ENCODE measurements at regions not wholly inside any gene's neighbourhood (a gene's known extent, or its start where the extent isn't known, plus 50 kb on each side); places are given as distances from the start of the nearest gene placed in this dataset.

DNA sequence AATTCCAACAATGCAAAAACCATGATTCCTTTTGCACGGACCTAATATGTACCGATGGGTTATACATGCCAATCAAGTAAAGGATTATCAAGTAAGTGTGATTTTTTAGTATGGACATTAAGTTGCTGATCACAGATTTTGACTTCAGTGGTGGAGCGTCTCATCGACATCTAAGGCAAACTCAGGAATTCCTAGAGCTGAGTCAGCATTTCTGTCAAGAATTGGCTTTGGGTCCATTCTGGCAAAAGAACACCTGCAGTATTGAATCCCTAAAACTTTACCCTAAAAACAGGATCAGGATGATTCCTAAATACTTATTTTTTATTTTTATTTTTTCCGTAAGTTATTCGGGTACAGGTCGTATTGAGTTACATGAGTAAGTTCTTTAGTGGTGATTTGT is 83.6 kb downstream of the HPGD start:
- DNase-seq, result no peak
- no peak for ATAC-seq

DNA sequence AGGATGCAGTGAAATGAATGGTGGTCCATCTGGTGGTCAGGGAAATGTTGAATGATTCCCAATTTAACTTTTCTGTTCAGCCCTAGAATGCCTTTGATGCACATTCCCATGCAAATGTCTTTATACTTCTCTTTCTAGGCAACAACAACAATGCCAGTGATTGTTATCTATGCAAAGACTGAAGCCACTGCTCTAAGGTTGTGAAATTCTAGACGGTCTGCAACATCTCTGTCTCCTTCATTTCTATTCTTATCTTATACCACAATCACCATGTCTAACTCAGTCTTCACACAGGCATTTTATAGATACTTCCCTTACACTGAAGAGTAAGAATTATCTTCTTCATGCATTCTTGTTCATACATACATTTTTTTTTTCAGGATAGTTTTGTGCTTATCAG is 84.5 kb downstream of the HPGD start:
- DNase-seq, result no peak

DNA sequence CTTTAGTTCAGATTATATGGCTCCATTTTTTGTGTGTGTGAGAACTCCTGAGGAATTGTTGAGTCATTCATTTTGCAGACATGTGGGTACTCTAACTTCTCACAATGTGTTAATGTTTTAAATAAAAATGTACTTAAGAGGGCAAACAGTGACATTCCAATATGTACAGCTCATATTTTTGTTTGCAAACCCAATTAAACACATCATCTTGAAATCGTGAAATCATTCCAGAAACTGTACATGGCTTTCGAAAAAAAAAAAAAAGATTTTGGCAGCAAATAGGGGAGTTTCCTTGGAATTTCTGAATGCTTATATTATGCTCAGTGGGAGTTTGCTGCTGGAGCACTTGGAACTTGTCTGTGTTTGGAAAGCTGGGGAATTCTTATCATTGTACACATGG is 85.0 kb downstream of the HPGD start:
- ATAC-seq, result no peak
- no peak for DNase-seq

More for the DNA sequence above, 84.5 kb downstream of the HPGD start:
- no peak for ATAC-seq

DNA sequence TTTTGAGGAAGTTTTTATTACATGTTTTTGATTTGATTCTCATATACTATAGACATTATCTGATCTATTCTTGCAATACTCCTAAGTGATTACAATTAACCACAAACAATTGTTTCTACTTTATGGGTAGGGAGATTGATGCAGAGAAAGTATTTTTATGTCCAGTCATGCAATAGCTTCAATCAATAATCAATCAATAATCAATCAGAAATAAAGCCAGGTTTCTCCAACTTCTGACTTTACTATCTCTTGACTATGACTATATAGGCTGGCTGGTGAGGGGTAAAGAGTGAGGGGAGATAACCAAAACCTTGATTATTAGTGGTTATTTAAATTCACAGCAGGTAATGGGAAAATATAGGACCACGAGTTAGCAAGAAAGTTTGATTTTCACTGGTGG is 85.9 kb downstream of the HPGD start:
- DNase-seq (no peak), ATAC-seq (no peak)

DNA sequence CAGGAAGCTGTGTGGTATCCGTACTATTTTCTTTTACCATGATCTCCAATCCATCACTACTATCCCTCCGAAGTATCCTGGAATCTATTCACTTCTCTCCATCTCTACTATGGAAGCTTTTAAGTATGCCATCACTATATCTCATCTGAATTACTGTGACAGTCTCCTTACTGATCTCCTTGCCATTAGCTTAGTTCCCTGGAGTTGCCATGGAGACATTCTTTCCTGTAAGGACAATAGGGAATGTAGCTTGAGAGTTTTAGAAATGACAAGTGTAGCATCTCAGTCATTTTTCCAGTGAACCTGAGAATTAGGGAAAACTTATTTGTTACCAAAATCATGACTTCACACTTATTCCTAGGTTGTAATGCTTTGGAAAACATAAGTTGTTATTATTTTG is 86.3 kb downstream of the HPGD start:
- DNase-seq (no peak), ATAC-seq (no peak)

DNA sequence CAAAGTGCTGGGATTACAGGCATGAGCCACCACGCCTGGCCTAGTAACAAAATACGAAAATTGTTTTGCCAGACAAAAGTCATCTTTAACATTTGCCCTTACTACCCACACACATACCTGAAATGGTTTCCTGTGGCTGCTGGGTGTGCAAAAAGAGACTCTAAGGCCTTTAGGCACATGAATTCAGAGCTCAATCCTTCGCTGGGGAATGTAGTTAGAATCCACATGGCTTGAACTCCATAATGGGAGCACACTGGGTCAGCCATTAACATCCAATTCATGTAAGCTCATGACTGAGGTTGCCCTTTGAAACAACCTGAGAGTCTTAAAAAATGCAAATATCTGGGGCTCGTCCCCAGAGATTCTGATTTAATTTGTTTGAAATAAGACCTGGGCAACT is 87.8 kb downstream of the HPGD start:
- DNase-seq, result no peak

DNA sequence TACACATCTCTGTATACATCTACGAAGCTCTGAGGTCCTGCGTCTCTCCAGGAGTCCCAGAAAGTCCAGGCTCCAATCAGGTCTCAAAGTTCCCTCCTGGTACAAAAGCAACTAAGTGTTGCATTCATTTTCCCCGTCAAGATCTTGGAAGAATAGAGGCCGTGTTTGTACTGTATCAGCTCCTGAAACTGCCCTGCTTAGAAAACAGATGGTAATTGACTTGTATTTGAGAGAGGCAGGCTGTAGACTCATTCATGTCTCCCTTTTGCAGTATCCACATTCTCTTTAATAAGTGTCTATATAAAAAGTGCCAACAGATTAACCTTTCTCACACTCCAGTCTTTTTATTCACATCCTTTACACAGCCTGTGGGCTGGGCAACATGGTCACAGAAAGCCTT is 91.7 kb downstream of the HPGD start:
- ATAC-seq, result no peak
- DNase-seq, result no peak

More for the DNA sequence above, 87.8 kb downstream of the HPGD start:
- no peak for ATAC-seq

DNA sequence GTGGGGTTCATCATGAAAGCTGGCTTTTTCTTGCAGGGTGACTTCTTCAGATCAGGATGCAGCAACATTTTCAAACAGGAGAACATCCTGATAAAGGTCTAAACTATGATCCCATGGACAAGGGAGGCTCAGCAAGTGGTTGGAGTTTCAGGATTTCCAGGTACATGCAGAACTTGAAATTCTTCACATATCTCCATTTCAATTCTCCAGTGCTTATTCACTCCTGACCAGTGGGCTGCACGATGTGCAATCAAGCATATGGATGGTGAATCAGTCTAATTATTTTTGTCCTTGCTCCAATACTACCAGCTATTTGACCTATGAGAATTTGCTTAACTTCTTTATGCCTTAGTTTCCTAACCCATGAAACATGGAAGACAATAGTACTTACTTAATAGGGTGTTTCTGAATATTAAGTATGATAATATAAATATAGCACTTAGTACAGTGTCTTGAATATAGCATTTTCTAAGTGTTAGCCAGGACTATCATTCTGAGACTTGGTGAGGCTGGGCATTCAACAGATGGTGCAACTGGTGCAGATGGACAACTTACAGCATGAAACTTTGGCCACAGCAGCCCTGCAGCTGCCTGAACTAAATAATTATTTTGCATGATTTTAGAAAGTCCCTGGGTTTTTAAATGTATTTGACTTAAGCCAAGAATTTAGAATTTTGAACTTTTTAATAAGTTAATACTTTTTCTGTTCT is 92.4 kb downstream of the HPGD start:
- ATAC-seq (no peak), DNase-seq (no peak)

DNA sequence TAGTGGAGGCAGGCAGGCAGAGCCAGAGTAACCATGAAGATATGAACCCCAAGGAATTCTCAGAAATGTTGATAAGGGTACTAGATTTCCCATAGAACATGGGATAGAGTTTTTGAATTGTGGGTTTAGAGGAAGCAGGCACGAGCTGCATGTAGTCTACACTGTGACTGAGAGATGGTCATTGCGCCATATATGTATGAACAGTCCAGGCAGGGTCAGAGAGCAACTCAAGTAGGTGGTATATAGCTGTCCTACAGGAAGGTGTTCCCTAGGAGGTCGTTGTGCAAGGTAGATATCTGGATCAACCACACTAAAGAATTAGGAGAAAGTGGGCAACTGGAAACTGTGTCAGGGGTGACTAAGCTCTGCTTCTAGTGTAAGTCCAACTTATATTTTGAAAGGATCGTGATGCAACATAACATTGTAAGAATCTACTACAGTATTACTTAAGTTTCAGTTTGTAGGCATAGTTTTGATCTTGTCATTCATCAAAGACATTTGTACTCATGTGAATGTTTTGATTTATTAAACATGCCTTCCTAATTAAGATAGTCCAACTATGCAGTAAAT is 94.6 kb downstream of the HPGD start:
- DNase-seq, result no peak
- no peak for ATAC-seq

DNA sequence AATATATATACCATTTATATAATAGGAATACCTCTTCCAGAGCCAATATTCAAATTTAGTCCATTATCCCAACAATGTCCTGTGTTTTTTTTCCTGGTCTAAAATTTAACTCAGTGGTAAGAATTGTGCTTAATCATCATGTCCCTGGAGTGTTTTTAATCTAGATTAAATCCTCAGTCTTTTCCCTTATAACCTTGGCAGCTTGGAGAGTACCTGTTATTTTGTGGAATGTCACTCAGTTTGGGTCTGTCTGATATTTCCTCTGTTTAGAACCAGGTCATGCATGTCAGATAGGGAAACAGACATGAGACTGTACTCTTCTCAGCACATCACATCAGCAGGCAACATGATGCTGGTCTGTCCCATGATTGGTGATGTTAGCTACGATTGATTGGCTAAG is 96.6 kb downstream of the HPGD start:
- DNase-seq (no peak), ATAC-seq (no peak)

DNA sequence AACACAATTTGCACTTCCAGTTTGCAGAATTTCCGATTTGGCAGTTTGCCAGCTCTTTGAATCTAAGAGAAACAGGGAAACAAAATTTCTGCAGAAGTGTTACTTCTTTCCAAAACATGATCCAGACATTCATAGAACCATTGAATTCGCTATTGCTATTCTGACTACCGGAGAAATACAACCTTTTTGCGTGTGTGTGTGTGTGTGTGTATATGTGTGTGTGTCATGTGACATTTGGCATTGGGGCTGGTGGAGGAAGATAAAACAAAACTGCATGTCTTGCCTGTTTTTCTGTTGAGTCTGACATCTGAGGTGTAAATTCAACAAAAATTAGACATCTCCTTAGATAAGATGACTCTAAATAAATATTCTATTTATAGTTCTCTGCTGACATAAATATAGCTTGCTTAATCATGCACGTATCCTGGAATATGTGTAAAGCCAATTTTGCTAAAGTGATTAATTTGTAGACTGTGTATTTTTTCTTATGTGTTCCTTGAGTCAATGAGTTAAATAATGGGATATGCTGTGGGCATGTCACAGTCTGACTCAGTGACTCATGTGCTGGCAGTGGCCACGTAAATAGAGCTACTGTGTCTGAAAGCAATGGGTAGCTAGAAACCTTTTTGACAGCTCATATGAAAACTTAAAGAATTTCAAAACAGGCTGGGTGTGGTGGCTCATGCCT is 98.9 kb downstream of the HPGD start:
- DNase-seq (no peak), ATAC-seq (peak; percentile 86)

DNA sequence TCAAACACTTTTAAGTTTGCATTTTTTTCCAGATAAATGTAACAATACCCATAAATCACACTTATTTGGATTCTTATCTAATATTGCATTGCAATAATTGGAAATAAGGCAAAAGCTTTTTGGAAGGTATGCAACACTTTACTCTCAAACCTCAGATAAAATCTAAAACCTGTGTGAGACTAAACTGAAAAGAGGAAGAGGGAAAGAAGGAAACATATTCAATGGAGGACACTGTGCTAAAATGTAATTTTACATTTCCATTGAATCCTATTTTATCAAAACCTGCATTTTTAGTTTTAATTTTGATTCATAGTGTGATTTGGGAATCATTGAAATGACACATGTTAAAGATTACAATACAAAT is 99.4 kb downstream of the HPGD start:
- DNase-seq (no peak), ATAC-seq (no peak)

DNA sequence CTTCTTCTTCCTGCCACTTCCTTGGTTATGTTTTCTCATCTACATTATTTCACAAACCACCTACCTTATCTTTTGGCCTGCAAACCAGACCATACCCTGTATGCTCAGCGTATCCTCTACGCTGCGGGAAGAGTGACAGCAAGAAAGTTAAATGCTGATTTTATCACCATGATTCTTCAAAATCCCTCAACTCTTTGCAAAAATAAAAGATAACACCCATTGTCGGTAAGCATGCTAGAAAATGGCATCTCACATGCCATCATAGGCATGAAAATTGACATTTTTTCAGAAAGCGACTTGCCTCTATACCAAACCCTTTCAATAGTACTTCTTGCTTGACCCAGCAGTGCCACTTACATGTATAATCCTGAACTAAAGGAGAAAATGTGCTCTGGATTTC is 102.0 kb downstream of the HPGD start:
- no peak for ATAC-seq
- DNase-seq, result no peak

DNA sequence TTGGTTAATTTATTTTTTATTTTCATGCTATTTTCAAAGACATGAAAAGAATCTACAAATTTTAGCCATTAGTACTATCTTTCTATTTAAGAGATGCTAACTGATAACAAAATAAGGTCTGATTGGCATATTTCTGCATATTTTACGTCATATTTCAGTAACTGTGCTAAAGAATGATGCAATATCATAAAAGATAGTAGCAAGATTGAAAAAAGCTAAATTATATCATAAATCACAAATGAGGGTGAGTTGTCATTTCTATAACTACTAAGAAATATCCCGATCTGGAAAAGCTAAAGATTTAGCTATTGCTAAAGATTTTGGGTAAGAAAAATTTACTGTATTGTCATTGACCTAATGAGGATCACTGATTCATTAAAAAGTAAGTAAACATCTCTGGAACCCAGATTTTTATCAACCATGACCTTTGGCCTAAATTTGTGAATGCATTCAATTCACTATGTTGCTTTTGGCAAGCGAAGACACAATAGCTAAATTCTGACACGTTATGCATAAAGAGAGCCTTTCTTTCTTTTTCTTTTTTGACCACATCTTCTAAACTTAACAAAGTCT is 103.6 kb downstream of the HPGD start:
- ATAC-seq, result no peak

DNA sequence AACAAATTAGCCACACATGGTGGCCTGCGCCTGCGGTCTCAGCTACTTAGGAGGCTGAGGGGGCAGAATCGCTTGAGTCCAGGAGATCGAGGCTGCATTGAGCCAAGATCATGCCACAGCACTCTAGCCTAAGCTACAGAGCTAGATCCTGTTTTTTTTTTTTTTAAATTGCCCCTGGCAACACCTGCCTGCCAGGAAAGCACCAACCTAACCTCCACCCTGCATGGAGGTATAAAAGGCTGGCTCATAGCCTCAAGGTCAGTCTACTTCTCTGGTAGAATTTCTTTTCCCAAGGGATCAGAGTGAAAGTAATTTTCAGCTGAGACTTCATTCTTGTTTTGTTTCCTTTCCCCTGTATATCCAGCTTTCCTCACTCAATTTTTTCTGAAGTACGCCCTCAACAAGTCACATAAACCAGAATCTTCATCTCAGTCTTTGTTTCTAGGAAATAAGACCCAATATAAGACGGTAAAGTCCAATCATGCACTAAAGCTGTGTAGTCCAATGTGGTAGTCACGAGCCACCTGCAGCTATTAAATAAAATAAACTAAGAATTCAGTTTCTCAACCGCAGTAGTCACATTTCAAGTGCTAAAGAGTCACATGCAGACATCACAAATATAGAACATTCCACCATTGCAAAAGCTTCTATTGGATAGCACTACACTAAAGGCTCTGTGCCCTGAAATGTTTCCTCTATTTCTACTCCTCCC is 113.3 kb downstream of the HPGD start:
- DNase-seq (no peak), ATAC-seq (no peak)

More for the DNA sequence above, 103.6 kb downstream of the HPGD start:
- DNase-seq, result no peak

DNA sequence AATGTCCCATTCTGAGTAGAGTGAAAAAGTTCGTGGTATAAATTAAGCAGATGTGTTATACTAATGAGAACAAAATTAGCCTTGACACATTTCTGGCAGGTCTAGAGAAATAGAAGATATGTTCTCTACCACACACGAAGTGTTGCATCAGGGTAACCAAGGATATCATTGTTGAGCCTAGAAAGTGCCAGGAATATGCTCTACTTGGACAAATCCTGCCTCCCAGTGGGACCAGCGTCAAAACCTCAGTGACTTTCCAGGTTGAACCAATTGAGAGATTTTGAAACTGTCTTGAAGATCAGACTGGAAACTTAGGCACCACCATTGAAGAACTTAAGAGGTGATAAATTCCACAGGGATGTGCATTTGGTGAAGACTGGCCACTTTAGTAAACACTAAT is 115.9 kb downstream of the HPGD start:
- no peak for ATAC-seq

DNA sequence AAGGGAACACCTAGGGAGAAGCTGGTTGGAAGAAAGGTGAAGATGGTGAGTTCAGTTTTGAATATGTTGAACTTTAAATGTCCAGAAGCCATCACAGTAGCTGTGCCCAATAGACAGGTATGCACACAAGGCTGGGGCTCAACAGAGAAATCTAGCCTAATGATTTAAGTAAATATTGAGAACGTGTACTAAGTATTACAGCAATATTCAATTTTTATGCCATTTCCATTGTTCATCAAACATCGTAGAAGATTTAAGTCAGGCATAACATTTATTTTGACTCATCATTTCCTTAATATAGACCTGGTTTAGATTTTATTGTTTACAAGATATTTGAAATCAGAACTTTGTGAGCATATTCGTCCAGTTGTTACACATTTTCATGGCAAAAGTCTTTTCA is 116.4 kb downstream of the HPGD start:
- ATAC-seq, result no peak
- DNase-seq, result no peak

More for the DNA sequence above, 115.9 kb downstream of the HPGD start:
- DNase-seq, result no peak

DNA sequence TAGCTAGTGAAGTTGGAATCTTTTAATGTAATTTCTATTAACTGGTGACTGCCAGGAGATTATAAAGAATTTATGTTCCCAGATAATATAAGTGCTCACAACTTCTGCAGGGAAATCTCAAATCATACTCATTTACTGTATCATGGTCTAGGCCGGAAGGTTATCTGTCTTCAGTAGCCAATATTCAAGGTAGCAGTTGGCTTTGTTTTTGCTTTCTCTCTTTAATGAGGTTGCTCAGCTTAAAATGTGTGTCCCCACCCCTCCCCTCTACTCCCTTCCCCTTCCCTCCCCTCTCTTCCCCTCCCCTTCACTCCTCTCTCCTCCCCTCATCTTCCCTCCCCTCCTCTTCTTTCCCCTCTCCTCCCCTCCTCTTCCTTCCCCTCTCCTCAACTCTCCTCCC is 117.6 kb downstream of the HPGD start:
- ATAC-seq, result no peak
- no peak for DNase-seq

DNA sequence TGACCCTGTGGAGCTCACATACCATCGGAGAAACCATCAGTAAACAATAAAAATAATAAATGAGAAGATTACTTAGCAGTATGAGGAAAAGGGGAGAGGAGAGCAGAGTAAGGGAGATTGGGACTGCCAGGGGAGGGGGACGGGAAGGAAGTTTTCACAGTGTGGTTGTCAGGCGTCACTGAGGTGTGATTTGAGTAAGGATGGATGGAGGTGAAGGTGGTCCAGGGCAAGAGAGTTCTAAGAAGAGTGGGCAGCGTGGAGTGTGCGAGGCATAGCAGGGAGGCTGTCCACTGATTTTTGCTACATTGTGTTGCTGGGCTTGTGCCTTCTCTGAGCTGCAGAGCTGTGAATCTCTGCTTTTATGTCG is 119.1 kb downstream of the HPGD start:
- DNase-seq (no peak), ATAC-seq (no peak)

DNA sequence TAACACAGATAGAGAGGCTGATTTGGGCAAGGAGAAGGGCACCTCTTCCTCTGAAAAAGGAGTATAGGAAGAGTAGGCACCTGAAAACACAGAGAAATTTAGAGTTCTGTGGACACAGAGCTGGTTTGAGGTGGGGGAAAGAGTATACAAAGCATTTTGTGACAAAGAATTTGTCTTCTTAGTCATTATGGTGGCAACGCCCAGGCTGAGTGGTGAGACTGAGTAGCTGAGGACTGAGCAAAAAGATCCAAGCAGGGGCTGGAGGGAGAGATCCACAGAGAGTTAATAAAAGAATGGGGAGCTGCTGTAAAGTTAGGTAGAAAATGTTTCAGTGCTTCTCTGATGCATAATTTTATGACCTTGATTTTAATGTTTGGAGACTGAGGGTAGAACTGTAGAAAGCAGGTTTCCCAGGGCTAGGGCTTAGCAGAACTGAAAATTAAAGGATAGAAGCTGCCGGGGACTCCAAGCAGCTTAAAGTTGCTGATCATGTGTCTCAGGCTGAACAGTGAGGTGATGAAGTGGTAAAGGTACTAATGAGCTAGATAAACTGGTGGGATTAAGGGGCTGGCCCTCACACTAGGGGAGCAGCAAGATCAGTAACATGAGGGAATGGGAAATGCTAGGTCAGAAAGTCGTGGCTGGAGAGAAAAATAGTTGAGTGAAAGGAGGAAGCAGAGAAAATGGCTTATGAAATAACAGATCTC is 118.9 kb downstream of the CEP44 start:
- DNase-seq, result no peak
- peak; percentile 14 for ATAC-seq

DNA sequence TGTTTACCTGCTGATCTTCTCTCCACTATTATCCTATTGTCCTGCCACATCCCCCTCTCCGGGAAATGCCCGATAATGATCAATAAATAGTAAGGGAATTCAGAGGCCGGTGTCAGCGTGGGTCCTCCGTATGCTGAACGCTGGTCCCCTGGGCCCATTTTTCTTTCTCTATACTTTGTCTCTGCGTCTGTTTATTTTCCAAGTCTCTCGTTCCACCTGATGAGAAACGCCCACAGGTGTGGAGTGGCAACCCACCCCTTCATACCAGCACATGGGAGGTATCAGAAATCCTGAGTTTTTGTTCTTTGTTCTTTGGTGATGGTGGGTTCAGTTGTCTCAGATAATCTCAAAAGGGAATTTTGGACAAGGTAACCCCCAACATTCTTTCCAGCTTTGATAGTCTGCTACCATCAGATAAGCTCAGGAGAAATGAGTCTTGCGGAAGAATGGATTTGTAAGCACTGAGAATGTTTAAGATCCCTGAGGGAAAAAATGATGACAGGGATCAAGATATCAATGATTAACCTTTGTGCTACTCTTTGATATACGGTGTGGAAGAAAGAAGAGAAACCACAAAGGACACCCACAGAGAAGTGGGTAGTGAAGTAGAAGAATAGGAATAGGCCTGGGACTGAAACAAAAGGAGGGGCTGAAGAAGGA is 117.9 kb downstream of the CEP44 start:
- DNase-seq (no peak), ATAC-seq (no peak)
